H1 (cell line): ENCODE measurements at regions not wholly inside any gene's neighbourhood (a gene's known extent, or its start where the extent isn't known, plus 50 kb on each side); places are given as distances from the start of the nearest gene placed in this dataset.

Source experiments
- BRCA1 ChIP-seq: IDR thresholded peaks from 2 replicates; pipeline ENCODE4 v1.6.1; 2012; ENCODE audit warnings: low read depth, low read length, improper control_type of control experiment
- CEBPB ChIP-seq: IDR thresholded peaks from 2 replicates; pipeline ENCODE4 v1.6.1; 2012; ENCODE audit warnings: low read depth, low read length
- CHD2 ChIP-seq: IDR thresholded peaks from 2 replicates; pipeline ENCODE4 v1.6.1; 2012; ENCODE audit warnings: low read length, improper control_type of control experiment
- CTCF ChIP-seq, 3 experiments: IDR thresholded peaks; 1 replicate in 2 of 3; 2 replicates in 1 of 3; pipeline versions ENCODE4 v1.5.1 to v1.6.1; 2011; ENCODE audit warnings: low read length in 3 of 3, mild to moderate bottlenecking in 3 of 3, inconsistent platforms in 2 of 3, low read depth in 1 of 3, moderate library complexity in 1 of 3; ENCODE audit not compliant: insufficient read depth in 1 of 3; ENCODE audit errors: control extremely low read depth in 1 of 3
- EGR1 ChIP-seq: IDR thresholded peaks from 2 replicates; pipeline ENCODE4 v1.6.1; 2011; ENCODE audit warnings: low read depth, low read length, borderline replicate concordance
- EZH2 ChIP-seq: fragments of 200-600 bp; sonication (generic); IDR thresholded peaks from 2 replicates; pipeline ENCODE4 v1.7.1; 2012; ENCODE audit warnings: low read depth, mild to moderate bottlenecking, moderate library complexity, low read length, inconsistent platforms; ENCODE audit not compliant: severe bottlenecking
- GABPA ChIP-seq: IDR thresholded peaks from 2 replicates; pipeline ENCODE4 v1.6.1; 2011; ENCODE audit warnings: mild to moderate bottlenecking, low read length, moderate library complexity, borderline replicate concordance; ENCODE audit not compliant: insufficient read depth
- JUN ChIP-seq: IDR thresholded peaks from 2 replicates; pipeline ENCODE4 v1.6.1; 2011; ENCODE audit warnings: low read depth, mild to moderate bottlenecking, improper control_type of control experiment, low read length
- POLR2A ChIP-seq, 2 experiments: IDR thresholded peaks; 1 replicate in 1 of 2; 2 replicates in 1 of 2; pipeline ENCODE4 v1.6.1; 2011; ENCODE audit warnings: low read depth in 2 of 2, low read length in 2 of 2, mild to moderate bottlenecking in 2 of 2; ENCODE audit errors: control extremely low read depth in 1 of 2
- RAD21 ChIP-seq, 2 experiments: IDR thresholded peaks in 1 of 2; conservative IDR thresholded peaks in 1 of 2; 2 replicates each; pipeline ENCODE4 v1.6.1; 2011; ENCODE audit warnings: low read depth in 2 of 2, low read length in 2 of 2, improper control_type of control experiment in 1 of 2, inconsistent platforms in 1 of 2, mild to moderate bottlenecking in 1 of 2, moderate library complexity in 1 of 2
- RFX5 ChIP-seq: IDR thresholded peaks from 2 replicates; pipeline ENCODE4 v1.6.1; 2011; ENCODE audit warnings: low read depth, low read length, improper control_type of control experiment, borderline replicate concordance
- TF ChIP-seq, protein P1 (sequence below): IDR thresholded peaks from 2 replicates; pipeline ENCODE4 v1.6.1; 2011; ENCODE audit warnings: low read depth, mild to moderate bottlenecking, low read length; ENCODE audit not compliant: insufficient read depth

DNA sequence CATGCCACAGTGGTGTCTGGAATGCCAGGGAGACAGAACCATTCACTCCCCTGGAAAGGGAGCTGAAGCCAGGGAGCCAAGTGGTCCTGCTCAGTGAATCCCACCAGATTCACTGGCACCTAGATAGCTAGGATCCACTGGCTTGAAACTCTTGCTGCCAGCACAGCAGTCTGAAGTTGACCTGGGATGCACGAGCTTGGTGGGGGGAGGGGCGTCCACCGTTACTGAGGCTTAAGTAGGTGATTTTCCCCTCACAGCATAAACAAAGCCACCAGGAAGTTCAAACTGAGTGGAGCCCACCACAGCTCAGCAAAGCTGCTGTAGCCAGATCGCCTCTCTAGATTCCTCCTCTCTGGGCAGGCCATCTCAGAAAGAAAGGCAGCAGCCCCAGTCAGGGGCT is 413.3 kb downstream of the PRDM5 start:
- no peak for TF ChIP-seq RAD21 (IDR thresholded peaks at IDR 0.05 in 1 of 2, conservative IDR thresholded peaks at IDR 0.05 in 1 of 2; ENCODE audit: low read depth in 2 of 2, low read length in 2 of 2)
- TF ChIP-seq CHD2: no peak
- TF ChIP-seq GABPA: no peak
- TF ChIP-seq, protein P1, sequence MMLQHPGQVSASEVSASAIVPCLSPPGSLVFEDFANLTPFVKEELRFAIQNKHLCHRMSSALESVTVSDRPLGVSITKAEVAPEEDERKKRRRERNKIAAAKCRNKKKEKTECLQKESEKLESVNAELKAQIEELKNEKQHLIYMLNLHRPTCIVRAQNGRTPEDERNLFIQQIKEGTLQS: no peak
- TF ChIP-seq RFX5: no peak
- TF ChIP-seq CEBPB: no peak
- no peak for TF ChIP-seq JUN
- TF ChIP-seq EGR1: no peak
- no peak for TF ChIP-seq BRCA1
- no peak for TF ChIP-seq EZH2
- TF ChIP-seq POLR2A (IDR thresholded peaks at IDR 0.05; ENCODE audit: control extremely low read depth in 1 of 2, low read depth in 2 of 2, low read length in 2 of 2): no peak
- no peak for TF ChIP-seq CTCF (IDR thresholded peaks at IDR 0.05; ENCODE audit: control extremely low read depth in 1 of 3, insufficient read depth in 1 of 3, low read depth in 1 of 3, low read length in 3 of 3)
